ENCODE measurements at regions not wholly inside any gene's neighbourhood (a gene's known extent, or its start where the extent isn't known, plus 50 kb on each side); places are given as distances from the start of the nearest gene placed in this dataset.
"Not testable (repeated sequence)": the region's sequence is repeated elsewhere in the genome, so short reads cannot be mapped to it uniquely, and the experiment has no call there.

DNA sequence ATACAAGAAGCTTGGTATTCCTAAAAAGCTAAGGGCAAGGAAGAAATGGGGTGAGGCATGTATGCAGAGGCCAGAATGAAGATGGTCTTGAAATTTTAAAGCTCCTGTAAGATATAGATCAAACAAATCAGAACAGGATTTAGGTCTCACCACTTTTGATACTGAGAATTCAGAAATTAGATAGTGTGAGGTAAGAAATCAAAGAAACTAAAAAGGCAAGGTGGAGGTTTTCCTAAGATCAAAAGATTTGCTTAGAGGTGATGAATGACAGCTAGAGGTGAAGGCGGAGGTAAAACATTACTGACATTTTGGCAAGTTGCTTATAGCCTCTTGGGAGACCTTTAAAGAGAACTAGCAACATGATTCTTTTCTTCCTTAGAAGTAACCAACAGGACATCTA lies 225.2 kb upstream of the SGK1 start:
- peaks cover 0 to 8% (median 0%) of the 10 kb centered on the region in 5 donors for H3K4me1 ChIP-seq (ENCODE audit: control insufficient read depth in 5 of 5, insufficient read depth in 5 of 5, low read length in 5 of 5)
- H3K36me3 ChIP-seq (ENCODE audit: control insufficient read depth in 5 of 5, insufficient read depth in 5 of 5, low read length in 5 of 5) = no peaks in the 10 kb centered on the region

DNA sequence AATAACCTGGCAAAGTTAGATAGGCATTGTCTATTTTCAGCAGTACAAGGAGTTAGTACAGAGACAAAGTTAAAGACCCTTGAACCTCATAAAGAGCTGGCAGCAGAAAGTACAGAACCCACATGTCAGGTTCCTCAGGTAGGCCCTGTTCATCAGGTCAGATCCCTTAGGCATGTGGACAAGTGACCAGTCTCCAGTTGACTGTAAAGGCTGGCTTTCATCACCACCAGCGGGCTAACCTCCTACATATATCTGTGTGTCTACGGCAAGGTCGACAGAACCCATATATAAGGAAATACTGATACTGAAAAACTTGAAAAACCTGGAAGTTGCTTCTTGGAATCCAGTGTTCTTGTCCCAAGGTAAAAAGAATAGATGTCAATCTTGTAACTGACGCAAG lies 223.1 kb upstream of the SGK1 start:
- Histone ChIP-seq H3K27me3 (ENCODE audit: control insufficient read depth in 5 of 5, insufficient read depth in 4 of 5, low read length in 5 of 5) (no peaks in the 10 kb centered on the region), H3K4me3 (ENCODE audit: low read depth in 1 of 5, low read length in 5 of 5) (no peak overlapping the region), H3K9me3 (ENCODE audit: control insufficient read depth in 5 of 5, low read length in 5 of 5) (no peaks in the 10 kb centered on the region), H3K9ac (ENCODE audit: low read length in 5 of 5) (no peak overlapping the region), H3K4me1 (ENCODE audit: control insufficient read depth in 5 of 5, insufficient read depth in 5 of 5, low read length in 5 of 5) (peaks cover 0 to 8% (median 0%) of the 10 kb centered on the region in 5 donors), H3K27ac (ENCODE audit: low read depth, low read length) (no peak overlapping the region), H3K36me3 (ENCODE audit: control insufficient read depth in 5 of 5, insufficient read depth in 5 of 5, low read length in 5 of 5) (no peaks in the 10 kb centered on the region)

More for the DNA sequence above, 225.2 kb upstream of the SGK1 start:
- no peaks in the 10 kb centered on the region for H3K27me3 ChIP-seq (ENCODE audit: control insufficient read depth in 5 of 5, insufficient read depth in 4 of 5, low read length in 5 of 5)
- H3K27ac ChIP-seq (ENCODE audit: low read depth, low read length) = no peak overlapping the region
- no peaks in the 10 kb centered on the region for H3K9me3 ChIP-seq (ENCODE audit: control insufficient read depth in 5 of 5, low read length in 5 of 5)
- no peak overlapping the region for H3K9ac ChIP-seq (ENCODE audit: low read length in 5 of 5)
- no peak overlapping the region for H3K4me3 ChIP-seq (ENCODE audit: low read depth in 1 of 5, low read length in 5 of 5)

GRCh38 chr6:134539865-134540323 lies 222.0 kb upstream of the SGK1 start:
- Histone ChIP-seq H3K4me3 (ENCODE audit: low read depth in 1 of 5, low read length in 5 of 5) (no peak overlapping the region), H3K27me3 (ENCODE audit: control insufficient read depth in 5 of 5, insufficient read depth in 4 of 5, low read length in 5 of 5) (no peaks in the 10 kb centered on the region), H3K27ac (ENCODE audit: low read depth, low read length) (no peak overlapping the region), H3K36me3 (ENCODE audit: control insufficient read depth in 5 of 5, insufficient read depth in 5 of 5, low read length in 5 of 5) (no peaks in the 10 kb centered on the region), H3K9me3 (ENCODE audit: control insufficient read depth in 5 of 5, low read length in 5 of 5) (no peaks in the 10 kb centered on the region), H3K4me1 (ENCODE audit: control insufficient read depth in 5 of 5, insufficient read depth in 5 of 5, low read length in 5 of 5) (peaks cover 0 to 8% (median 0%) of the 10 kb centered on the region in 5 donors), H3K9ac (ENCODE audit: low read length in 5 of 5) (no peak overlapping the region)

- H3K36me3 ChIP-seq (ENCODE audit: control insufficient read depth in 5 of 5, insufficient read depth in 5 of 5, low read length in 5 of 5); H3K4me3 ChIP-seq (ENCODE audit: low read depth in 1 of 5, low read length in 5 of 5); H3K4me1 ChIP-seq (ENCODE audit: control insufficient read depth in 5 of 5, insufficient read depth in 5 of 5, low read length in 5 of 5); H3K9ac ChIP-seq (ENCODE audit: low read length in 5 of 5); H3K27ac ChIP-seq (ENCODE audit: low read depth, low read length); H3K27me3 ChIP-seq (ENCODE audit: control insufficient read depth in 5 of 5, insufficient read depth in 4 of 5, low read length in 5 of 5); H3K9me3 ChIP-seq (ENCODE audit: control insufficient read depth in 5 of 5, low read length in 5 of 5): not testable (repeated sequence)
Observed at GRCh38 chr6:134537765-134538164, 219.9 kb upstream of the SGK1 start.

DNA sequence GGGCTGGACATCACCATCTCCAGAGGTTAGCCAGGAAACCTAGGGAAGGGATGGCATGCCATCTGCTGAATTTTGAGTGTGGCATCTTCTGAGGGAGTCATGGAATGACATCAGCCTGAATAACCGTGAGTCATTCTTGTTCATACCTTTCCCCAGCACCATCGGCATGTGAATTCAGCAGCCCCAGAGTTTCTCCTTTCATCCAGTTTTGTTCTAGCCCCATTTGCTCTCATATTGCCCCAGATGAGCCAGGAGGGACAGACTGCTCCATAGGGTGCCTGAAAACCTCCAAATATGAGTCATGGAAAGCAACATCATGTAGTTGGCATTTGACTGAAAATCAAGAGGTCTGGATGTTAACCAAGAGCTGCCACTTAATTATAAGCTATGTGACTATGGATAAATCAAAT lies 219.2 kb upstream of the SGK1 start:
- Histone ChIP-seq H3K27me3 (ENCODE audit: control insufficient read depth in 5 of 5, insufficient read depth in 4 of 5, low read length in 5 of 5) (no peaks in the 10 kb centered on the region), H3K36me3 (ENCODE audit: control insufficient read depth in 5 of 5, insufficient read depth in 5 of 5, low read length in 5 of 5) (no peaks in the 10 kb centered on the region), H3K27ac (ENCODE audit: low read depth, low read length) (no peak overlapping the region), H3K4me3 (ENCODE audit: low read depth in 1 of 5, low read length in 5 of 5) (no peak overlapping the region), H3K9ac (ENCODE audit: low read length in 5 of 5) (no peak overlapping the region), H3K4me1 (ENCODE audit: control insufficient read depth in 5 of 5, insufficient read depth in 5 of 5, low read length in 5 of 5) (peaks cover 0 to 8% (median 0%) of the 10 kb centered on the region in 5 donors), H3K9me3 (ENCODE audit: control insufficient read depth in 5 of 5, low read length in 5 of 5) (no peaks in the 10 kb centered on the region)

- no peaks in the 10 kb centered on the region for H3K36me3 ChIP-seq (ENCODE audit: control insufficient read depth in 5 of 5, insufficient read depth in 5 of 5, low read length in 5 of 5)
- H3K9ac ChIP-seq (ENCODE audit: low read length in 5 of 5) = no peak overlapping the region
- H3K27ac ChIP-seq (ENCODE audit: low read depth, low read length) = no peak overlapping the region
- H3K9me3 ChIP-seq (ENCODE audit: control insufficient read depth in 5 of 5, low read length in 5 of 5) = no peaks in the 10 kb centered on the region
- H3K4me1 ChIP-seq (ENCODE audit: control insufficient read depth in 5 of 5, insufficient read depth in 5 of 5, low read length in 5 of 5) = peaks cover 0 to 8% (median 0%) of the 10 kb centered on the region in 5 donors
- H3K4me3 ChIP-seq (ENCODE audit: low read depth in 1 of 5, low read length in 5 of 5) = no peak overlapping the region
- no peaks in the 10 kb centered on the region for H3K27me3 ChIP-seq (ENCODE audit: control insufficient read depth in 5 of 5, insufficient read depth in 4 of 5, low read length in 5 of 5)
Observed at GRCh38 chr6:134535831-134536230, 217.9 kb upstream of the SGK1 start.

- no peaks in the 10 kb centered on the region for H3K9me3 ChIP-seq (ENCODE audit: control insufficient read depth in 5 of 5, low read length in 5 of 5)
- no peak overlapping the region for H3K4me3 ChIP-seq (ENCODE audit: low read depth in 1 of 5, low read length in 5 of 5)
- H3K27ac ChIP-seq (ENCODE audit: low read depth, low read length) = no peak overlapping the region
- no peaks in the 10 kb centered on the region for H3K27me3 ChIP-seq (ENCODE audit: control insufficient read depth in 5 of 5, insufficient read depth in 4 of 5, low read length in 5 of 5)
- H3K9ac ChIP-seq (ENCODE audit: low read length in 5 of 5) = no peak overlapping the region
- H3K4me1 ChIP-seq (ENCODE audit: control insufficient read depth in 5 of 5, insufficient read depth in 5 of 5, low read length in 5 of 5) = peaks cover 0 to 1% (median 0%) of the 10 kb centered on the region in 5 donors
- H3K36me3 ChIP-seq (ENCODE audit: control insufficient read depth in 5 of 5, insufficient read depth in 5 of 5, low read length in 5 of 5) = no peaks in the 10 kb centered on the region
Observed at GRCh38 chr6:134534708-134535149, 216.8 kb upstream of the SGK1 start.

DNA sequence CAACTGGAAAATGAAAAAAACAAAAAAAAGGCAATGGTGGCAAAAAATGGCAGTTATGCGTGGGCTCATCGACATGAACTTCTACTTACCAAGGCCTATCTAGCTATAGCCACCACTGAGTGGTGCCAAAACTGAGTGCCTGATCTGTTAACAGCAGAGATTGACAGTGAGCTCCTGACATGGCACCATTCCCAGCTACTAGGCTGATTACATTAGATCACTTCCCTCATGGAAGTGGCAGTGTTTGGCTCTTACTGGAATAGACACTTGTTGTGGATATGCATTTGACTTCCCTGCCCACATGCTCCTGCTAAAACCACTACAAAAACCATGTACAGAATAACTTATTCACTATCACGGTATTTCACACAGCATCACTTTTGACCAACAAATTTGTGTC lies 216.1 kb upstream of the SGK1 start:
- no peak overlapping the region for H3K9ac ChIP-seq (ENCODE audit: low read length in 5 of 5)
- no peaks in the 10 kb centered on the region for H3K4me1 ChIP-seq (ENCODE audit: control insufficient read depth in 5 of 5, insufficient read depth in 5 of 5, low read length in 5 of 5)
- H3K4me3 ChIP-seq (ENCODE audit: low read depth in 1 of 5, low read length in 5 of 5) = no peak overlapping the region
- no peak overlapping the region for H3K27ac ChIP-seq (ENCODE audit: low read depth, low read length)
- H3K36me3 ChIP-seq (ENCODE audit: control insufficient read depth in 5 of 5, insufficient read depth in 5 of 5, low read length in 5 of 5) = no peaks in the 10 kb centered on the region
- no peaks in the 10 kb centered on the region for H3K9me3 ChIP-seq (ENCODE audit: control insufficient read depth in 5 of 5, low read length in 5 of 5)
- H3K27me3 ChIP-seq (ENCODE audit: control insufficient read depth in 5 of 5, insufficient read depth in 4 of 5, low read length in 5 of 5) = no peaks in the 10 kb centered on the region

DNA sequence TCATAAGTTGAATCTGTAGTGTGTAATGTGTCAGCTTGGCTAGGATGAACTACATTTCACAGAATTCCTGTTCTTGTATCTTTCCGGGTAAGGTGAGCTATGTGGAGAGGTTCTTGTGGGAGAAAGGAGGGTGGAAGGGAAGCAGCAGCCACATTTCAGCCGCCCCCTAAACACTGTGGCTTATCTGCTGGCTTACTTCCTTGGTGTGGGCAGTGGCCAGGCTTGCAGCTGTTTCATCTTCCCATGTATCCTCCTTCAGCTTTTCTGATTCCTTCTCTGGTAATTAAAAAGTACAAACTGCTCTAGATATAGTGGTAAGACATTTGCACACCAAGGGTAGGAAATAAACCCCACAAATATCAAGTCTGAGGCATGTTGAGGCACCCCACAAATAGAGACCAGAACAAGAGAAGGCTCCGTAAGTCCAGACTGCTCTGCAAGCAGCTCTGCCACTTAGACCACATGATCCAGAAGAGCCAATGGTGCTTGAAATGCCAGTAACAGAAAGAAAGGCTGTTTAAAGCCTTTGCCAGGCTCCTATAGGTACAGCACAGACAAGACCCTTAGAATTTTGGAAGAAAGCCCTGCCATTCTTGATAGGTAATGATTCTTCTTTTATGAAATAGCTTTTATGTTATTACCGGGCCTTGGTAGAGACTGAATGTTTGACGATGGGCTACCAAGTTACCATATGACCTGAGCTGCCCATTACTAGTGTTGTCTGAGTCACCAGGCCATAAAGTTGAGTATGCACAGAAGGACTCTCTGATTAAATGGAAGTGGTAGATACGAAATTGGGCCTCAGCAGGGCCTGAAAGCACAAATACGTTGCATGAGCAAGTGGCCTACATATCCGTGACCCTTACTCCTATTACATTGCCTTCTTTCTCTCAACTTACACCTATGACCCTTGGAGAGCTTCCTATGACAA lies 215.0 kb upstream of the SGK1 start:
- Histone ChIP-seq H3K9ac (ENCODE audit: low read length in 5 of 5) (no peak overlapping the region), H3K27me3 (ENCODE audit: control insufficient read depth in 5 of 5, insufficient read depth in 4 of 5, low read length in 5 of 5) (no peaks in the 10 kb centered on the region), H3K4me1 (ENCODE audit: control insufficient read depth in 5 of 5, insufficient read depth in 5 of 5, low read length in 5 of 5) (no peaks in the 10 kb centered on the region), H3K4me3 (ENCODE audit: low read depth in 1 of 5, low read length in 5 of 5) (no peak overlapping the region), H3K9me3 (ENCODE audit: control insufficient read depth in 5 of 5, low read length in 5 of 5) (no peaks in the 10 kb centered on the region), H3K27ac (ENCODE audit: low read depth, low read length) (no peak overlapping the region), H3K36me3 (ENCODE audit: control insufficient read depth in 5 of 5, insufficient read depth in 5 of 5, low read length in 5 of 5) (no peaks in the 10 kb centered on the region)

DNA sequence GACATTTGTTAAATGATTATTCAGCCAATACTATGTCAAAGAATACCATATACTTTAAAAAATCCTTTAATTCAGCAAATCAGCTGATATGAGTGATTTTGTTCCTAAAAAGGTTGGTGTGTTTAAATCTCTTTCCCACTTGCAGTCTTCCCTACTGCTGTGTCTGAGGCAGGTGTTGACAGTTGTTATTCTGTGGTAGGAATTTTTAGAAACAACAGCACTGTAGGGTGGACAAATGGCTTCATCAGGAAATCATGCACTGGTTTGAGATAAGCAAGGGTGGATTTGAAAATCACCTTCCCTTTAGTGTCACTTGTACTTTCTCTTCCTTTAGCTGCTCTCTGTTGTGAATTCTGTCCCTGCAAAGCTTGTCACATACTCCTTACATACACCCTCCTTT lies 213.7 kb upstream of the SGK1 start:
- no peaks in the 10 kb centered on the region for H3K4me1 ChIP-seq (ENCODE audit: control insufficient read depth in 5 of 5, insufficient read depth in 5 of 5, low read length in 5 of 5)
- H3K27ac ChIP-seq (ENCODE audit: low read depth, low read length) = no peak overlapping the region
- no peaks in the 10 kb centered on the region for H3K36me3 ChIP-seq (ENCODE audit: control insufficient read depth in 5 of 5, insufficient read depth in 5 of 5, low read length in 5 of 5)
- no peaks in the 10 kb centered on the region for H3K9me3 ChIP-seq (ENCODE audit: control insufficient read depth in 5 of 5, low read length in 5 of 5)
- H3K27me3 ChIP-seq (ENCODE audit: control insufficient read depth in 5 of 5, insufficient read depth in 4 of 5, low read length in 5 of 5) = no peaks in the 10 kb centered on the region
- no peak overlapping the region for H3K4me3 ChIP-seq (ENCODE audit: low read depth in 1 of 5, low read length in 5 of 5)
- H3K9ac ChIP-seq (ENCODE audit: low read length in 5 of 5) = no peak overlapping the region

Measured in subcutaneous abdominal adipose tissue (tissue), 5 donors.